HG02759 (cell line): ENCODE measurements at regions not wholly inside any gene's neighbourhood (a gene's known extent, or its start where the extent isn't known, plus 50 kb on each side); places are given as distances from the start of the nearest gene placed in this dataset.
A peak's percentile ranks its signal among the peaks of the same experiment; 100 is the strongest.
"Not testable (repeated sequence)": the region's sequence is repeated elsewhere in the genome, so short reads cannot be mapped to it uniquely, and the experiment has no call there.

Experiments
- ATAC-seq: cut with Tn5 transposase; IDR thresholded peaks from one replicate; pipeline ENCODE4 v1.9.1; 2021; ENCODE audit warnings: mild to moderate bottlenecking, moderate library complexity; ENCODE audit not compliant: unreplicated experiment

DNA sequence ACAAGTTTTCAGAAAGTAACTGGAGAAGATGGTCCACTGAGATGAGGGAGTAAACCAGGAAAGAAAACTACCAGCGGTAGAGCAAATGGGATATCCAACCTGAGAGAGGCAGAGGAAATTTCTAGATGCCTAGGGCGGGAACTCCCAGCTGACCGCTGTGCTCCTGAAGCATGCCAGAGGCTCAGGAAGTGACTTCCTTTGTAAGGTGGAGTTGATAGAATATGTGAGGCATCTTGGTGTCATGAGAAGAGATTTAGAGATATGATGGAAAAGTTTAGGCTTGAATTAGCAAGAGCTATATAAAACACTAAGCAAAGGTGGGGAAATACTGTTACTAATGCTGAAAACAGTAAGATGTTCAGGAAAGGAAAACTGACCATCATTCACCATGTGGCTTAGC is 124.1 kb downstream of the C9orf152 start:
- ATAC-seq, result no peak

DNA sequence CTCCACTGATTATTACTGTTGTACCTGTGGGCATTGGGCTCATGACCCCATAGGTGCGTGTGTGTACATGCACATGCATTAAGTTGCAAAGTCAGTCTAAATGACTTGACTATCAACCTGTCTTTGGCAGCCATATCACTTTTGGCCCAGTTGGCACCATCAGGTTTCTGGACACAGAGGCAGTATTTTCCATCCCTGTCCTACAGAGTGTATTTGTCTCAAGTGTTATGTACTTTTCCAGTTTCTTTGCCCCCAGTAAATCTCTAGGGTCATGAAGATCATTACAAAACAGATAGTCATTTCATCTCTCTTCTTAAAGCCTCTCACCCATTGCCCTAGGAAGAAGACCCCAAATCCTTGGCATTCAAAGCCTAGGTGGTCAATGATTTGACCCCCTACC is 121.4 kb downstream of the C9orf152 start:
- ATAC-seq, result no peak

DNA sequence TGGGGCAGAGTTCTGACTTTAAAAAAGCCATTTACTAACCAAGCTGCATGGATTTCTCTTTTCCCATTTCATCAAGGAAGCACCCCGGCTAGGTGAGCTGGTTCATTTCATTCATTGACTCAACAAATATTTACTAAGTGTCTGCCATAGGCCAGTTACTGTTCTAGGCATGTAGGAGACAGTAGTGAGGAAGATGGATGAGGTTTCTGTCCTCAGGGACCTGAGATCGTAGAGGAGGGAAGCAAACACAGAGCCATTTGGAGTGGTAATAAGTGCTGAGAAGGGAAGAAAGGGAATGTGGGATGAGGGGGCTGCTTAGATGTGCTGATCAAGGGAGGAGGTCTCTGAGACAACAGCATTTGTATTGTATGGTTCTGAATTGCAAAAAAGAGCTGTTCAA is 120.4 kb downstream of the C9orf152 start:
- no peak for ATAC-seq

DNA sequence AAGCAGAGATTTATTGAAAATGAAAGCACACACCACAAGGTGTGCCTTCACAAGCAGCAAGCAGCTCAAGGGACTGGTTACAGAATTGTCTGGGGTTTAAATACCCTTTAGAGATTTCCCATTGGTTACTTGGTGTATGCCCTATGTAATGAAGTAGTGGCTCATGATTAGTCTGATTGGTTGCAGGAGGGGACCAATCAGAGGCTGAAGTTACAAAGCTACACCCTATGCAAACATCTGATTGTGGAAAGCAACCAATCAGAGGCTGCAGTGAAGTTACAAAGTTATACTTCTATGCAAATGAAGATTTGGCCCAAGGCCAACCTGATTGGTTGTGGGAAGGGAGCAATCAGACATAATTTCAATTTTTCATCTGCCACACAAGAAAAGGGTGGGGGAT is 119.9 kb downstream of the C9orf152 start:
- ATAC-seq, result peak; percentile 50

DNA sequence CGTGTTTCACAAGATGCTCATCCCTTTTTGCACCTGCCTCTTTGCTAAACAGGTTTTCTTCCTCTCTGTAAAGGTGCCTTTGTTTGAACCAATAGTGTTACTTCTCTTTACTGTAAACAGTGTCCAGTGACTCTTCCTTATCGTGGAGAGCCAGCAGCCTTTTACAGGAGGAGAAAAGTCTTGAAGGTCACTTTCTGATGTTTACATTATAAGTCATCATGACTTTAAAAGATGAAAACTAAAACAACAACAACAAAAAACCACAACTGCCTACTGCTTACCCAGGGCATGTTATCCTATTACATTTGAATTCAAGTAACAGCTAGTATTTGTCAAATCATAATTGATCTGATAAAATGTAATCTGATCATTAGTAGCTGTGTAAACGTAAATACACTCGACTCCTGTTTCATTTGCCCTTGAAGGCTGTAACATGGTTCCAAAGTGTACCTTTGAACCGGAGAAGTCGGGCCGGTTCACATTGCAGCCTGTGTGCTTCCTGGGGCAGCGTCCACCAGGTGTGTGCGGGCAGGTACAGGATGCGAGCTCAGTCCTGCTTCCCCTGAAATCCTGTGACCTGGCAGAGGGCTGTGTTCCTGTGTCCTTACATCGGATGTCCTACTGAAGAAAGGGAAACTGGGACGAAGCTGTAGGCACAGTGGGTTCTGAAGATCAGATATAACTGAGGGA is 118.1 kb downstream of the C9orf152 start:
- ATAC-seq, result no peak

DNA sequence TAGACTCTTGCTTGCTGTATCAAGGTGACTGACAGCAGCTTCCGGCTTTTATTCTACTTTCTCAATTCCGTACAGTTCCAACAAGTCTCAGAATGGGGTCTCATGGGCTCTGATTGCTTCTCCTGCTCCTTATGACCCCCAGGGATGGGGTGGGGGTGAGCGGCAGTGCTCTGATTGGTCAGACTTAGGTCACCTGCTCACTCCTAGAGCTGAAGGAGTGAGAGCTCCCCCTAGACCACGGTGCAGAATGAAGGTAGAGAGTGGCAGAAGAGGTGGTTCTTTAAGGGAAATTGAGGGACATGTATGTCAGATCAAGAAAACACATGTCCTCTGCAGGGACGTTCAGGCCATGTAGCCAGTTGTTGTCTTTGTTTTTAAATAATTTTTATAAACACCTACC is 115.2 kb downstream of the C9orf152 start:
- no peak for ATAC-seq

DNA sequence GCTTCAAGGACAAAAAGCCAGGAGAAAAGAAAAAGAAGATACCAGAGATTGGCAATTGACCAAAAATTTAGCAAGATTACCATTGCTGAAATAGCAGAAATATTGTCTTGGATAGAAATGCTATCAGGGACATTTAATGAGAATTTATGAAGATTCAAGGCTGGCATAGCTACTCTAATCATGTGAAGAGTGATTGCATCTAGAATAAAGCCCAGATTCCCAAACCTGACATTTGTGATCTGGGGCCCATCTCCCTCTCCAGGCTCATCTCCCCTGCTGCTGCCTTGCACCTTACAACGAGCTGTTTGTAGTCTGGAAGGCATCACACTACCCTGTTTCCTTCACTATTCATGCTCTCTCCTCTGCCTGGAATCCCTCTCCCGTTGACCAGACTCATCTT is 114.5 kb downstream of the C9orf152 start:
- ATAC-seq, result no peak

DNA sequence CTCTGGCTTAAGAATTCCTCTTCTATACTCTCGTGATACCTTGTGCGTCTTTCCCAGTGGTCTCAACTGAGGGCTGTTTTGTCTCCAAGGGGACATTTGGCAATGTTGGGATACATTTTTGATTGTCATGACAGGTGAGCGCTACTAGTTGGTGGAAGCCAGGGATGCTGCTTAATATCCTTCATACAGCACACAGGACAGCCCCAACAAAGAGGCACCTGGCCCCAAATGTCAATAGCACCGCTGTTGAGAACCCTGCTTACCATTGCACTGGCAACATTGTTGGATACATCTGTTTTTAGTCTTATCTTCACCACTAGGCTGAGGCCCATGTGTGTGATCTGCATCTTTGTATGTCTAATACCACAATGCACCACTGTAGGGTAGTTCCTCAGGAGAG is 114.1 kb downstream of the C9orf152 start:
- no peak for ATAC-seq

DNA sequence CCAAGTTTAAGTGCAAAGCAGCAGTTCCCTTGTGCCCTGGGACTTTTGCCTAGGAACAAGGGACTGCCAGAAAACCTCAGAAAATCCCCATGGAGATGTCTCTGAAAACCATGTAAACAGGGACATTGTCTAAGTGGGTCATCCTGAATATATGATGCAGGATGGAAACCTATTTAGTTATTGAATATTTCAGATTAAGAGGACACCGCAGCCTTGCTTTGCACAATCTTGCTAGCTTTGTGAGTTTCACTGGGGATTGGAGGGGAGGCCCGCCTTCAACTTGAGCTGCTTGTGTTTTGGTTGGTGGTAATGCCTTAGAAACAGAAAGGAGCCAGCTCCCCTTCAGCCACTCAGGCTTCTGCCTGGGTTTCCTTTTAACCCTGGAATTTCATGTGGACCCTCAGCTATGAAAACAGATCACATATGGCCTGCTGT is 112.8 kb downstream of the C9orf152 start:
- ATAC-seq, result no peak

DNA sequence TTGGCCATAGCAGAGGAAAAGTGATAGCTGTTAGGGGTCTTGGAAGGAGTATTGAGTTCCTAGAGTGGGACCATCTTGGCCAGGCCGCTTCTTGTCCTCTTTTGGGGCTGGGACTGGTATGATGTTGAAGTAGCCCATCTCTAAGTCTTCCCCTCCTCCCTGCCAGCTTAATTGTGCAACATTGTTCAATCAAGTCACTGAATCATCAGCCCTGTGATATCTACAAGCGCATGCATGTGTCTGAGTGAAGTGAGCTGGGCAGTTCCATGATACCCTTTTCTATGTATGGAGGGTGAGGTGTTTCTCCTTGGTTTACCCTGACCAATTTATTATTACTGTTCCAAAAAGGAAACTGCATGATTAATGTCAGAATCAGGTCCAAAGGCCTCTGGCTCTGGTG is 112.2 kb downstream of the C9orf152 start:
- no peak for ATAC-seq

DNA sequence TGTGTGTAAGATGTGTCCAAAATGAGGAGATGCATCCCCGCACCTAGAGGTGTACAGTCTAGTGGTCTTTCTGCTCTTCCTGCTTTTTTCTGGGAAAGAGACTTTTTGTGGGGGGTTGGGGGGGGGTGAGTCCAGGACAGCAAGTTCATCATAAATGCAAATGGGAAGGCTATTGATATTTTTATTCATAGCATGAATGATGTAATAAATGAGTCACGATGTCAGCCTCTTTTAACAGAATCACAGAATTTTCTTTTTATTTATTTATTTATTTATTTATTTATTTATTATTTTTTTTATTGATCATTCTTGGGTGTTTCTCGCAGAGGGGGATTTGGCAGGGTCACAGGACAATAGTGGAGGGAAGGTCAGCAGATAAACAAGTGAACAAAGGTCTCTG is 111.3 kb downstream of the C9orf152 start:
- not testable (repeated sequence) for ATAC-seq

DNA sequence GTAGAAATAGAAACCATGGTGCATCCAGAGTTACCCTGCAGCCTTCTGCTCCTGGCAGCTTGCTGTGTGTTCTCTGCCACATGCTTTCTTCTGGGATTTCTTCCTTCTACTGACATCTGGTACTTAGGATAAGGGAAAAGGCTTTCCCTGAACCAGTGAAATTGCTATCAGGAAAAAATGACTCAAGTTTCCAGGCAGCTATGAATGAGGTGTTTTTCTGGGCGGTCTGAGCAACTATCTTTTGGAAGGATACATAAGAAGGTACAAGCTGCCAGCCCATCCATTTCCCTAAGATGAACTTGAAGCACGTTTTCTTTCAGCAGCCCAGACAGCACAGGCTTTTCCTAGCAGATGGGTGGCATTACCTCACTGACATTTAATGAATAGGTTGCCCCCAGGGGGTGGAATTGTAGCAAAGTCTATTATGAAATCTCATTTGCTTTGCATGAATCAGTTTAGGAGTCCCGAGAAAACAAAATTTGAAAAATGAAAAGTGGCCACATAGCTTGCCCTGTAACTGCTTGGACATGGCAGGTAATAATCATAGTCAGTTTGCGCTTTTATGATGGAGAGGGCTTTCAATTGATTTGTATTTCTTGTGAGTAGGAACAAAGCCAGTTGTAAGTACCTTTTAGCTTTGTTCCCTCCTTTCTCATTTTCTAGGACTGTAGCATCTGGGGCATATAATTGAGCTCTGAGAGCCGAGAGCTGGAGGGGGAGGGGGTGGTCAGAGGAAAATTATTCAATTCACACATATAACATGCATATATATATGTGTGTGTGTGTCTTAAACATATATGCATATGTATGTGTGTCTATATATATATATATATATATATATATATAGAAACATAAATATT is 108.5 kb downstream of the C9orf152 start:
- ATAC-seq, result no peak

DNA sequence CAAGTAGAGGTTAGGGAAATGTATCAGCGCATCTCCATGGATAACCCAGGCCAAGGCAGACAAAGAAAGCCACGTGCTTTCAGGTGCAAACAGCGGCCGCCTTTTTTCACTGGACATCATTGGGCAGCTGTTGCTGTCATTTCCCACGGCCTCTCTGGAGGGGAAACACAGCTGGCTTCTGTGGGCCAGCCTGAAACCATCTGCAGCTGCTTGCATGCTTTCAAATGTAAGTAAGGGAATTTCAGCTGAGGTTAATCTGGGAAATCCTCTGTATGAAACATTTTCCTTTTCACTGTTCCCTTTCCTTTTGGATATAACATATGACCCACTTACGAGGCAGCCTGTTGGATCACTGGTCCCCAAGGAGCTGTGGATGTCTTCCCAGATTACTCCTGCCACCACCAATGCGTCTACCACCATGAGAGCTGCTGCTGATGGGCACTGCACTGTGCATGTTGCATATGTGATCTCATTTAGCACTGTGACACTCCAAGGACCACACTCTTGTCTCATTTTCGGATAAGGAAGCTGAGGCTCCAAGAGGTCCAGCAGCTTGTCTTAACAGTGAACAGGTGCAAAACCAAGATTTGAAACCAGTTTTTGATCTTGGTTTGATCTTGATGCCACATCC is 106.3 kb downstream of the C9orf152 start:
- ATAC-seq, result peak; percentile 83

DNA sequence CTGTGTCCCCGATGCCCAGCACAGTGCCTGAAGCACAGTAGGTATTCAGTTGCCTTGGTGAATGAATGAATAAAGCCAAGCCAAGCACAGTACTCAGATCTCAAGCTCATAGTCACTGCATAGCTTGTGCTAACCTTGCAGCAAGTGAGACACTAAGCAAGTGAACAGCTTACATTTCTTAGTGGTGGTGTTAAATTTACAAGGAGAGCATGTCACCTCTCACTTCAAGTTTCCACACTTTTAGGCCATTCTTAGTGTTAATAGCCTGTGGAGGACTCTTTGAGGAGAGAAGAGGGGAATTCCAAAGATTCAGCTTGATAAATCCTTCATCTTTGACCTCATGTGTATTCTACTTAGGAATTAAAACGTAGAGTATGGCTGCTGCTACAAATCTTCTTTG is 104.7 kb downstream of the C9orf152 start:
- ATAC-seq, result no peak

DNA sequence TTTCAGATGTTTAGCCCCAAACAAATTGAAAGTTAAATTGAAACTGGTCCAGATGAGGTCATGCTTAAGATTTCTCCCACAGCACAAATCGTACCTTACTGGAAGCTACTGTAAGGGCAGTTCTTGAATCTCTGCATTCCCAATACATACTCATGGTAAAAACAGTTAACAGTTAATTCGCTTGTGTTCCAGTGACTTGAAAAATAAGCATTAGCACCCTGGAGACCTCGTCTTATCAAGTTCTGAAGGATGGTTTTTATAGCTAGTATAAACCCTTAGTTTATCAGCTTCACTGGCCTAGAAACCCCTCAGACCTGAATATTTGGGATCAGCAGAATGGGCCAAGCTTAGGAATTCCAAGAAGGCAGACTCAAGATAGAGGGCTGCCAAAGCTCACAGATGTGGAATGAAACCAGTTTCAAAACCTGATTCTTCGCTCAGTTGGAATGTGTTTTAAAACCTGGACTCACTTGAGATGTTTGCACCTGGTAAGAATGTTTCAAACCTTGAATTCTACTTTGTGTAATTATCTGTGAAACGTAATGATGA is 103.6 kb downstream of the C9orf152 start:
- ATAC-seq, result no peak

DNA sequence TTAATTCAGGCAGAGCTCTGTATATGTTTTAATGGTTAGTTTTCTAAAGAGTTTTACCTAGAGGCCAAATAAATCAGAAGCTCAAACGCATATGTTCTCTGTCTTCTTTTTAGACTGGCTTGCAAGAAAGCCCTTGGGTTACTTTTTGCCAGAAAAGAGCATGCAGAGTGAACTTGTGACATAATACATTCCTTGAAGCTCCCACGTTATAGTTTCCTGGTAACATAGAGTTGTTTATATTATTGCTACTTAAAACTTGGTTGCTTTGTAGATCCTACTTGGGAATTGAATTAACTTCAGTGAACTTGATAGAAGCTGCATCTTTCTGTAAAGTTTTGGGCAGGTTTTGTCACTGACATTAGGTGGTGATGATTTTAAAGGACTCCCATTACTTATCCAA is 102.9 kb downstream of the C9orf152 start:
- no peak for ATAC-seq

DNA sequence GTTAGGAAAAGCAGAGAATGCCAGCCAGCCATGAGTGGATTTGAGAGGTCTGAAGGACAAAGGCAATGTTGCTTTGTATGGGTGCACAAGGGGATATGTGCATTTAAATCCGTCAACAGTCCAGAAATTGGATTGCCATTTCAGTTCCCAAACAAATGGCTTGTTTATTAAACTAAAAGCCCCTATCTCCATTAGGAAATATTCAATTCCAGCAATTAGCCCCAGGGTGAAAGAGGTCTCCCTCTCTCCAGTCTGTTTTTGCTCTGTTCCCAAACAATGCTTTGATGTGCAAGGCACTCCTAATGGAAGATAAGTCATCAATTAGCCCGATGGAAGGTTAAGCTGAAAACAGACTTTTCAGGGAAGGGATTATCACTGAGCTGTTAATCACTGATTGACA is 101.3 kb downstream of the C9orf152 start:
- ATAC-seq, result no peak

DNA sequence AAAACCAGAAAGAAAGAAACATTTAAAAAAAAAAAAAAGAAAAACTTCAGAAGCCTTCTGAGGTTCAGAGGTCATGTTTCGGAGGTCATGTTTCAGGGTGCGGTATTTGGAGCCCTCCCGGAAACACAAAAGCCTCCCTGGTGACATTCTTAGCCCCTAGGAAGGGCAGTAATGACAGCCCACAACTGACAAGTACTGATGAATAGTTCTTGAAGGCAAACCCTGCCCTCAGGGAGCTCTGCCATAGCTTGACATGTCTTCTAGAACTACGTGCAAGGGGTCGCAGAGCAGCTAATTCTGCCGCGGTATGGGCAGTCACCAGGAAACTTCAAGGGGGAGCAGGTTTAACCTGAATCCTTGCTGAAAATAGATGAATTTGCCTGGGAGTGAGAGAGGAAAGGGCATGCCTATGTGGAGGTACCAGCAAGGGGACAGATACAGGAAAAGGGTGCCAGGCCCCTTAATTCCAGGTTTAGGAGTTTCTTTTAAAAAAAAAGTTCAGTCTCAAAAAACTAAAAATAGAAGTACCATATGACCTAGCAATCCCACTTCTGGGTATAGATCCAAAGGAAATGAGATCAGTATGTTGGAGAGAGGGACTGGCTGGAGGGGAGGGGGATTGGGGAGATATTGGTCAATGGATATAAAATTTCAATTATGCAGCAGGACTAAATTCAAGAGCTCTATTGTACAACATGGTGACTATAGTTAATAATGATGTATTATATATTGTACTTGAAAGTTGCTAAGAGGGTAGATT is 98.4 kb downstream of the C9orf152 start:
- ATAC-seq, result peak; percentile 9

DNA sequence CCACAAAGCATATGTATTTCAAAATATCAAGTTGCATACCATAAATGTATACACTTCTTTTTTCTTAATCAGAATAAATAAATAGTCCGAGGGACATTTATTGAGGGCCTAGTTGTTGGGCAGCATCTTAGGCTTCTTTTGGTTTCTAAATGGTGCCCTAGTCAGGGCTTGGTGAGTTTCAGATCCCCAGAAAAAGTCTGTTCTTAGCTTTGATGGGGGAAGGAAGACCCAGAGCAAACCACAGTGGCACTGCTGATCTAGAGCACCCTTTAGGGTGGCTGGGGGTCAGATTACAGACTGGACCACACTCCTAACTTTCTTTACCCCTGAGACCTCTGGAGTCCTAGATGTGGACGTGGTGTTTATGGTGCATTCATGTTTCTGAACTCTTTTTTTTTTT is 97.8 kb downstream of the C9orf152 start:
- peak; percentile 79 for ATAC-seq

DNA sequence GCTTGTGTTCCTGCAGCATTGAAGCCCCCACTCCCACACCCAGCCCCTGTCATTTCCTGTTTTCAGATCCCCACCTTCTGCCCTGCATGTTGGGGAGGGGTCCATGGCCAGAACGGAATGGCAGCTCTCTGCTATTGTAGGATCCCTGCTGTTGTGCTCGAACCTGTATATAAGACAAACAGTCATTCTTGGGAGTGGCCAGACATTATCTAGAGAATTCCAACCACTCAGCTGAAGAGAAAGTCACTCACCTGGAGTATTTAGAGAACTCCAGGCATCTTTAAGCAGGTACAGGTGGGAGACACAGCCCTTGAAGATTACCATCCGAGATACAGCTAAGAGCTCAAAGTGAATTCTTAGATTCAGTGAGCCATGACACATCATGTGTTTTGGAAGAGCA is 96.1 kb downstream of the C9orf152 start:
- no peak for ATAC-seq

DNA sequence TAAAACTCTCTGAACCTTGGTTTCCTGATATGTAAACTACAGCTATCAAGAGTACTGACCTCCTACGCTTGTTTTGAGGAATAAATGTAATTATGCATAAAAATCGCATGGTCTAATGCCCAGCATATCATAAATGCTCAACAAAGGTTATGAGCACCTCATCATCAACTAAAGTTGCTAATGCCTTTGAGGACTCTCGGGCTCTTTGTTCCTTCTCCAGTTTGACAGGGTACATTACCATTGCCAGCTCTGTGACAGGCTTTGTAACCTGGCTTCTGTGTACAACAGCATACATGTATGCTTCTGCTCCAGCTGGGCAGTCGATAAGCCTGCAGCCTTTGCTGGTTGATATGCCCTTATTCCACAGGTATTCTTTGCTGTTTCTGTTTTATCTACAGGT is 95.2 kb downstream of the C9orf152 start:
- ATAC-seq, result no peak
